H9 (cell line): ENCODE measurements at regions not wholly inside any gene's neighbourhood (a gene's known extent, or its start where the extent isn't known, plus 50 kb on each side); places are given as distances from the start of the nearest gene placed in this dataset.

Experiments used
- DNase-seq: peaks from one replicate; pipeline ENCODE4 v3.0.0-alpha.2; 2017
- H2AFZ ChIP-seq: one replicate; pipeline ENCODE4 v1.6.1; 2013; ENCODE audit warnings: mild to moderate bottlenecking, low read length, control low read depth, moderate library complexity
- H2AK5ac ChIP-seq: 2 replicates; pipeline ENCODE4 v1.6.1; 2013; ENCODE audit warnings: low read length, control low read depth, mixed read lengths; ENCODE audit not compliant: insufficient read length
- H2BK120ac ChIP-seq: one replicate; pipeline ENCODE4 v1.6.1; 2013; ENCODE audit warnings: low read depth, mild to moderate bottlenecking, low read length, control low read depth, inconsistent platforms; ENCODE audit not compliant: poor library complexity, severe bottlenecking
- H2BK12ac ChIP-seq: 2 replicates; pipeline ENCODE4 v1.6.1; 2013; ENCODE audit warnings: low read length, control low read depth, mixed read lengths, low read depth; ENCODE audit not compliant: insufficient read length
- H2BK15ac ChIP-seq: 2 replicates; pipeline ENCODE4 v1.6.1; 2013; ENCODE audit warnings: low read depth, low read length, control low read depth
- H2BK20ac ChIP-seq: one replicate; pipeline ENCODE4 v1.6.1; 2013; ENCODE audit warnings: low read depth, mild to moderate bottlenecking, low read length, control low read depth, inconsistent platforms; ENCODE audit not compliant: poor library complexity, severe bottlenecking
- H2BK5ac ChIP-seq: 2 replicates; pipeline ENCODE4 v1.6.1; 2013; ENCODE audit warnings: low read length, control low read depth, mixed read lengths; ENCODE audit not compliant: insufficient read length
- H3K14ac ChIP-seq: 2 replicates; pipeline ENCODE4 v1.6.1; 2013; ENCODE audit warnings: low read length, control low read depth; ENCODE audit not compliant: insufficient read depth
- H3K18ac ChIP-seq: 2 replicates; pipeline ENCODE4 v1.6.1; 2013; ENCODE audit warnings: low read depth, mild to moderate bottlenecking, mixed read lengths, low read length, control low read depth; ENCODE audit not compliant: insufficient read length
- H3K23ac ChIP-seq: 2 replicates; pipeline ENCODE4 v1.6.1; 2013; ENCODE audit warnings: low read length, control low read depth, mixed read lengths, low read depth; ENCODE audit not compliant: insufficient read length
- H3K23me2 ChIP-seq: 2 replicates; pipeline ENCODE4 v1.6.1; 2013; ENCODE audit warnings: low read depth, mild to moderate bottlenecking, mixed read lengths, low read length, control low read depth; ENCODE audit not compliant: insufficient read length, poor library complexity, severe bottlenecking
- H3K27ac ChIP-seq: 2 replicates; pipeline ENCODE4 v1.5.1; 2013; ENCODE audit warnings: low read length, control low read depth, mixed read lengths, low read depth; ENCODE audit not compliant: insufficient read length
- H3K27me3 ChIP-seq: 2 replicates; pipeline ENCODE4 v1.6.1; 2013; ENCODE audit warnings: low read length, control low read depth, inconsistent platforms; ENCODE audit not compliant: insufficient read depth
- H3K4ac ChIP-seq: 2 replicates; pipeline ENCODE4 v1.6.1; 2013; ENCODE audit warnings: low read depth, mild to moderate bottlenecking, control low read depth, inconsistent platforms, low read length, moderate library complexity
- H3K4me1 ChIP-seq: 2 replicates; pipeline ENCODE4 v1.6.1; 2013; ENCODE audit warnings: low read length, control low read depth, inconsistent platforms; ENCODE audit not compliant: insufficient read depth
- H3K4me2 ChIP-seq: 2 replicates; pipeline ENCODE4 v1.6.1; 2013; ENCODE audit warnings: low read length, control low read depth, mixed read lengths; ENCODE audit not compliant: insufficient read length, insufficient read depth
- H3K56ac ChIP-seq: 2 replicates; pipeline ENCODE4 v1.6.1; 2013; ENCODE audit warnings: low read depth, mild to moderate bottlenecking, mixed read lengths, low read length, control low read depth; ENCODE audit not compliant: insufficient read length
- H3K79me1 ChIP-seq: 2 replicates; pipeline ENCODE4 v1.6.1; 2013; ENCODE audit warnings: low read depth, mild to moderate bottlenecking, moderate library complexity, low read length, control low read depth, inconsistent platforms; ENCODE audit not compliant: insufficient read depth, poor library complexity, severe bottlenecking
- H3K79me2 ChIP-seq: 2 replicates; pipeline ENCODE4 v1.6.1; 2013; ENCODE audit warnings: low read length, control low read depth, inconsistent platforms; ENCODE audit not compliant: insufficient read depth
- H3K9ac ChIP-seq: 2 replicates; pipeline ENCODE4 v1.6.1; 2013; ENCODE audit warnings: low read length, control low read depth, mixed read lengths; ENCODE audit not compliant: insufficient read length; ENCODE audit errors: extremely low read depth
- H3K9me3 ChIP-seq: one replicate; pipeline ENCODE4 v1.6.1; 2013; ENCODE audit warnings: low read depth, low read length, inconsistent platforms; ENCODE audit not compliant: control insufficient read depth
- H3T11ph ChIP-seq: one replicate; pipeline ENCODE4 v1.6.1; 2013; ENCODE audit warnings: mild to moderate bottlenecking, low read length, control low read depth, inconsistent platforms
- H4K20me1 ChIP-seq: one replicate; pipeline ENCODE4 v1.6.1; 2013; ENCODE audit not compliant: control insufficient read depth, insufficient read length, insufficient read depth
- H4K5ac ChIP-seq: 2 replicates; pipeline ENCODE4 v1.6.1; 2013; ENCODE audit warnings: low read depth, mild to moderate bottlenecking, mixed read lengths, low read length, control low read depth; ENCODE audit not compliant: insufficient read length
- H4K8ac ChIP-seq: replicated peaks from 2 replicates; pipeline ENCODE4 v1.6.1; 2013; ENCODE audit warnings: low read length, control low read depth, mixed read lengths, low read depth; ENCODE audit not compliant: insufficient read length
- H4K91ac ChIP-seq: 2 replicates; pipeline ENCODE4 v1.6.1; 2013; ENCODE audit warnings: low read depth, mild to moderate bottlenecking, moderate library complexity, mixed read lengths, low read length, control low read depth; ENCODE audit not compliant: insufficient read length
- H3K27ac Mint-ChIP-seq, 3 experiments: 2 replicates in 2 of 3; 3 replicates in 1 of 3; pipeline ENCODE4 v1.8.0; 2020 to 2021; ENCODE audit warnings: mixed read lengths in 3 of 3, mild to moderate bottlenecking in 1 of 3, moderate library complexity in 1 of 3
- H3K27me3 Mint-ChIP-seq: 2 replicates; pipeline ENCODE4 v1.8.0; 2021; ENCODE audit warnings: low read depth, mild to moderate bottlenecking, moderate library complexity, mixed read lengths
- H3K36me3 Mint-ChIP-seq, 3 experiments: 2 replicates in 2 of 3; 3 replicates in 1 of 3; pipeline ENCODE4 v1.8.0; 2020 to 2021; ENCODE audit warnings: low read depth in 3 of 3, mixed read lengths in 3 of 3; ENCODE audit not compliant: insufficient read depth in 1 of 3
- H3K4me1 Mint-ChIP-seq, 2 experiments: 2 replicates each; pipeline ENCODE4 v1.8.0; 2020; ENCODE audit warnings: mixed read lengths in 2 of 2
- H3K4me3 Mint-ChIP-seq, 2 experiments: 2 replicates in 1 of 2; 3 replicates in 1 of 2; pipeline ENCODE4 v1.8.0; 2020 to 2021; ENCODE audit warnings: mild to moderate bottlenecking in 2 of 2, mixed read lengths in 2 of 2, moderate library complexity in 1 of 2
- H3K9me3 Mint-ChIP-seq, 2 experiments: 2 replicates in 1 of 2; 3 replicates in 1 of 2; pipeline ENCODE4 v1.8.0; 2020; ENCODE audit warnings: mild to moderate bottlenecking in 2 of 2, mixed read lengths in 2 of 2, moderate library complexity in 1 of 2
- WGBS: extraction: QIAGEN DNeasy Blood & Tissue Kit; methylation state at CpG from one replicate; pipeline ENCODE4 v1.1.7; 2013; ENCODE audit warnings: missing lambda C conversion rate, low lambda C conversion rate, mixed read lengths; ENCODE audit not compliant: insufficient read length; ENCODE audit errors: extremely low coverage; 5-methylcytosine and 5-hydroxymethylcytosine counted together
- TF ChIP-seq, protein P1 (sequence below): fragments of 200-600 bp; sonication (generic); conservative IDR thresholded peaks from 3 replicates; pipeline ENCODE4 v1.8.0; 2021; ENCODE audit warnings: antibody characterized with exemption, mild to moderate bottlenecking

DNA sequence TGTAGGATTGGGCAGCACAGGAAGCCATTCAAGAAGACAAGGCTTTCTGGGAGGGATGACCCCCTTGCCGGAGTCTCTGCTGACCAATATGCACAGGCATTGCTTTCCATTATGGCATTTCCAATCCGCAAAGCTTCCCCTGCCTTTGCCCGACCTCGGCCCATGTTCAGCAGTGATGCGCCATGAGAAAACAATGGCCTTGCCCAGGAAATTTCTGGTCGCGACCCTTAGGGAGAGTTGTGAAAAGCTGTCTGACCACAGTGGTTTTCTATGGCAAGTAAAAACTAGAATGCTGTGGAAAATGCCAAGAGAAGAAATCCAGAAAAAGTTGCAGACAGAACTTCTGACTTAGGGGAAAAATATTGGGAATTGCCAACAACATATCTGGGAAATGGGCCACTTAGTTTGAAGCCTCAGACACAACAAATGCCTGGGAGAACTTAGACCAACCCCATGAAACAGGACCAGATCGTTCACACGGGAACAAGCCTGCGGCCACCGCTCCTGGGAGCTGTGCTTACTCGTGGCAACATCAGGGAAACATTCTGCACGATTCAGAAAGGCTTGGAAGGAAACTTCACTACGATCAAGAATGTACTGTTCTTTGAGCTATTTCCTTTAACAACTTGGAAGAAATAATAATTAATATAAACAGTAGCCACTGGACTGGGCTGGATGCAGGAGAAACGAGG, 512.4 kb downstream of the TNS3 start:
- H3K79me1 ChIP-seq, result no peaks in the 10 kb centered on the region
- WGBS, result no CpG with 5 or more reads among the region's 15 CpGs
- H3K56ac ChIP-seq, result no peak overlapping the region
- Mint-ChIP-seq H3K9me3 (no peaks in the 10 kb centered on the region; a peak in 2 of 5 replicates), H3K27me3 (no peaks in the 10 kb centered on the region; the same call in 1 of the 2 replicates), H3K27ac (no peak overlapping the region; a peak in 1 of 7 replicates), H3K36me3 (no peaks in the 10 kb centered on the region; a peak in 1 of 7 replicates), H3K4me3 (no peak overlapping the region), H3K4me1 (peaks cover 6 to 9% of the 10 kb centered on the region in 2 experiments)
- H4K5ac ChIP-seq, result no peak overlapping the region
- no peak overlapping the region for H2BK120ac ChIP-seq
- no peak for DNase-seq
- no peak overlapping the region for H2BK12ac ChIP-seq
- H3K9ac ChIP-seq, result no peak overlapping the region
- H2AK5ac ChIP-seq, result no peak overlapping the region
- no peak overlapping the region for H3K27ac ChIP-seq
- H2AFZ ChIP-seq, result no peak overlapping the region
- no peak overlapping the region for H3K18ac ChIP-seq
- no peak overlapping the region for H4K8ac ChIP-seq
- no peak overlapping the region for H3K4me2 ChIP-seq
- no peaks in the 10 kb centered on the region for H3K9me3 ChIP-seq
- no peak overlapping the region for H2BK20ac ChIP-seq
- no peaks in the 10 kb centered on the region for H3K27me3 ChIP-seq
- no peak overlapping the region for H3K23ac ChIP-seq
- H2BK15ac ChIP-seq, result no peak overlapping the region
- no peak overlapping the region for H3K4ac ChIP-seq
- H3K14ac ChIP-seq, result no peak overlapping the region
- no peaks in the 10 kb centered on the region for H3K23me2 ChIP-seq
- H3K4me1 ChIP-seq, result no peaks in the 10 kb centered on the region
- H3K79me2 ChIP-seq, result no peaks in the 10 kb centered on the region
- no peak overlapping the region for H2BK5ac ChIP-seq
- TF ChIP-seq, protein P1, sequence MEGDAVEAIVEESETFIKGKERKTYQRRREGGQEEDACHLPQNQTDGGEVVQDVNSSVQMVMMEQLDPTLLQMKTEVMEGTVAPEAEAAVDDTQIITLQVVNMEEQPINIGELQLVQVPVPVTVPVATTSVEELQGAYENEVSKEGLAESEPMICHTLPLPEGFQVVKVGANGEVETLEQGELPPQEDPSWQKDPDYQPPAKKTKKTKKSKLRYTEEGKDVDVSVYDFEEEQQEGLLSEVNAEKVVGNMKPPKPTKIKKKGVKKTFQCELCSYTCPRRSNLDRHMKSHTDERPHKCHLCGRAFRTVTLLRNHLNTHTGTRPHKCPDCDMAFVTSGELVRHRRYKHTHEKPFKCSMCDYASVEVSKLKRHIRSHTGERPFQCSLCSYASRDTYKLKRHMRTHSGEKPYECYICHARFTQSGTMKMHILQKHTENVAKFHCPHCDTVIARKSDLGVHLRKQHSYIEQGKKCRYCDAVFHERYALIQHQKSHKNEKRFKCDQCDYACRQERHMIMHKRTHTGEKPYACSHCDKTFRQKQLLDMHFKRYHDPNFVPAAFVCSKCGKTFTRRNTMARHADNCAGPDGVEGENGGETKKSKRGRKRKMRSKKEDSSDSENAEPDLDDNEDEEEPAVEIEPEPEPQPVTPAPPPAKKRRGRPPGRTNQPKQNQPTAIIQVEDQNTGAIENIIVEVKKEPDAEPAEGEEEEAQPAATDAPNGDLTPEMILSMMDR, result no peak
- no peak overlapping the region for H4K91ac ChIP-seq
- no peak overlapping the region for H3T11ph ChIP-seq
- H4K20me1 ChIP-seq, result no peaks in the 10 kb centered on the region
